Right lobe of liver (tissue), 4 donors: ENCODE measurements at regions not wholly inside any gene's neighbourhood (a gene's known extent, or its start where the extent isn't known, plus 50 kb on each side); places are given as distances from the start of the nearest gene placed in this dataset.

Experiments used
- CTCF ChIP-seq, 4 donors: fragments of 200-600 bp in 3 of 4; fragments of 450-650 bp in 1 of 4; IDR thresholded peaks; one replicate each; pipeline versions ENCODE4 v1.5.1 to v1.8.0; 2016 to 2022; ENCODE audit warnings: antibody characterized with exemption in 4 of 4, mild to moderate bottlenecking in 2 of 4
- POLR2A ChIP-seq: fragments of 450-650 bp; IDR thresholded peaks from one replicate; pipeline ENCODE4 v1.6.1; 2017; ENCODE audit warnings: antibody characterized with exemption, mild to moderate bottlenecking
- donor health status: DM: no; HTN: no; CAD: no.
- donor health status: DM: no; HTN: no; CAD: no.
- donor health status: DM: no; HTN: yes; CAD: no.

GRCh38 chr16:65756163-65756562, 610.3 kb upstream of the CDH5 start:
- TF ChIP-seq CTCF (IDR thresholded peaks at IDR 0.05) (no peak), POLR2A (no peak)
